ENCODE measurements at regions not wholly inside any gene's neighbourhood (a gene's known extent, or its start where the extent isn't known, plus 50 kb on each side); places are given as distances from the start of the nearest gene placed in this dataset.

GRCh38 chrX:13927175-13927574 is 102.5 kb downstream of the GEMIN8 start:
- DNase-seq (no peak), ATAC-seq (ENCODE audit: low FRiP score in 2 of 2) (no peak)
- H3K27ac ChIP-seq = no peak overlapping the region
- no peaks in the 10 kb centered on the region for H3K4me1 ChIP-seq
- WGBS, 2 donors = 70% methylated on average over 2 of the region's 2 CpGs
- no peaks in the 10 kb centered on the region for H3K9me3 ChIP-seq
- TF ChIP-seq POLR2A (IDR thresholded peaks at IDR 0.05) = no peak
- no peak for TF ChIP-seq POLR2AphosphoS5 (IDR thresholded peaks at IDR 0.05)
- TF ChIP-seq CTCF (IDR thresholded peaks at IDR 0.05) = no peak
- TF ChIP-seq EP300 (IDR thresholded peaks at IDR 0.05) = no peak
- no peak overlapping the region for H3K4me3 ChIP-seq
- no peaks in the 10 kb centered on the region for H3K27me3 ChIP-seq
- no peaks in the 10 kb centered on the region for H3K36me3 ChIP-seq

- Histone ChIP-seq H3K9me3 (no peaks in the 10 kb centered on the region), H3K27me3 (no peaks in the 10 kb centered on the region), H3K27ac (no peak overlapping the region), H3K4me3 (no peak overlapping the region), H3K4me1 (no peaks in the 10 kb centered on the region), H3K36me3 (no peaks in the 10 kb centered on the region)
- WGBS, 2 donors = 75 to 76% methylated on average over 5 of the region's 5 CpGs
- TF ChIP-seq POLR2A (IDR thresholded peaks at IDR 0.05) = no peak
- TF ChIP-seq POLR2AphosphoS5 (IDR thresholded peaks at IDR 0.05) = no peak
- no peak for TF ChIP-seq CTCF (IDR thresholded peaks at IDR 0.05)
- TF ChIP-seq EP300 (IDR thresholded peaks at IDR 0.05) = no peak
- DNase-seq = no peak
- no peak for ATAC-seq (ENCODE audit: low FRiP score in 2 of 2)
Measured at GRCh38 chrX:13923845-13924244, 105.8 kb downstream of the GEMIN8 start.

- Histone ChIP-seq H3K4me1 (no peaks in the 10 kb centered on the region), H3K27me3 (no peaks in the 10 kb centered on the region), H3K36me3 (no peaks in the 10 kb centered on the region), H3K4me3 (no peak overlapping the region), H3K9me3 (no peaks in the 10 kb centered on the region), H3K27ac (no peak overlapping the region)
- TF ChIP-seq POLR2AphosphoS5 (IDR thresholded peaks at IDR 0.05) (no peak), EP300 (IDR thresholded peaks at IDR 0.05) (no peak), POLR2A (IDR thresholded peaks at IDR 0.05) (no peak), CTCF (IDR thresholded peaks at IDR 0.05) (no peak)
- no peak for DNase-seq
- WGBS, 2 donors = 73 to 85% methylated on average over 2 of the region's 2 CpGs
- no peak for ATAC-seq (ENCODE audit: low FRiP score in 2 of 2)
Measured at GRCh38 chrX:13923289-13923688, 106.4 kb upstream of the GPM6B start.

GRCh38 chrX:13917507-13917906 is 100.6 kb upstream of the GPM6B start:
- TF ChIP-seq CTCF (IDR thresholded peaks at IDR 0.05) = no peak
- TF ChIP-seq POLR2AphosphoS5 (IDR thresholded peaks at IDR 0.05) = no peak
- TF ChIP-seq EP300 (IDR thresholded peaks at IDR 0.05) = no peak
- TF ChIP-seq POLR2A (IDR thresholded peaks at IDR 0.05) = no peak
- Histone ChIP-seq H3K27me3 (no peaks in the 10 kb centered on the region), H3K36me3 (no peaks in the 10 kb centered on the region), H3K4me3 (no peak overlapping the region), H3K9me3 (no peaks in the 10 kb centered on the region), H3K27ac (no peak overlapping the region), H3K4me1 (no peaks in the 10 kb centered on the region)
- ATAC-seq (ENCODE audit: low FRiP score in 2 of 2) = no peak
- 71 to 100% methylated on average over 2 of the region's 2 CpGs for WGBS, 2 donors
- no peak for DNase-seq

GRCh38 chrX:13911586-13911985 is 94.7 kb upstream of the GPM6B start:
- no peak for ATAC-seq (ENCODE audit: low FRiP score in 2 of 2)
- no peak overlapping the region for H3K4me3 ChIP-seq
- WGBS, 2 donors = 60 to 64% methylated on average over 1 of the region's 1 CpG

More at GRCh38 chrX:13911586-13911985, 94.7 kb upstream of the GPM6B start:
- no peak for TF ChIP-seq EP300 (IDR thresholded peaks at IDR 0.05)
- TF ChIP-seq POLR2A (IDR thresholded peaks at IDR 0.05) = no peak
- TF ChIP-seq POLR2AphosphoS5 (IDR thresholded peaks at IDR 0.05) = no peak
- no peak for TF ChIP-seq CTCF (IDR thresholded peaks at IDR 0.05)
- H3K9me3 ChIP-seq = no peaks in the 10 kb centered on the region
- DNase-seq = no peak
- no peaks in the 10 kb centered on the region for H3K4me1 ChIP-seq
- no peaks in the 10 kb centered on the region for H3K36me3 ChIP-seq
- H3K27ac ChIP-seq = no peak overlapping the region
- H3K27me3 ChIP-seq = no peaks in the 10 kb centered on the region

Data from upper lobe of left lung (tissue), 6 donors.